Astrocyte of the cerebellum (primary cell): ENCODE measurements at regions not wholly inside any gene's neighbourhood (a gene's known extent, or its start where the extent isn't known, plus 50 kb on each side); places are given as distances from the start of the nearest gene placed in this dataset.

Source experiments
- DNase-seq: peaks from one replicate; pipeline ENCODE4 v3.0.0-alpha.2; 2011; ENCODE audit warnings: low read depth
- H3K4me3 ChIP-seq: 2 replicates; pipeline ENCODE4 v1.5.1; 2011; ENCODE audit warnings: mild to moderate bottlenecking, low read depth, low read length, moderate library complexity
- in situ Hi-C: cut with HindIII; loops from 2 replicates; pipeline ENCODE4 v1.10.0; 2017; ENCODE audit warnings: low sequenced_read_pairs
- TF ChIP-seq, protein P1 (sequence below): IDR thresholded peaks from 2 replicates; pipeline ENCODE4 v1.5.1; 2012; ENCODE audit warnings: low read length, low read depth, moderate library complexity, mild to moderate bottlenecking; ENCODE audit errors: missing control alignments

- in situ Hi-C loops = no loop called here
- no peak overlapping the region for H3K4me3 ChIP-seq
- TF ChIP-seq, protein P1, sequence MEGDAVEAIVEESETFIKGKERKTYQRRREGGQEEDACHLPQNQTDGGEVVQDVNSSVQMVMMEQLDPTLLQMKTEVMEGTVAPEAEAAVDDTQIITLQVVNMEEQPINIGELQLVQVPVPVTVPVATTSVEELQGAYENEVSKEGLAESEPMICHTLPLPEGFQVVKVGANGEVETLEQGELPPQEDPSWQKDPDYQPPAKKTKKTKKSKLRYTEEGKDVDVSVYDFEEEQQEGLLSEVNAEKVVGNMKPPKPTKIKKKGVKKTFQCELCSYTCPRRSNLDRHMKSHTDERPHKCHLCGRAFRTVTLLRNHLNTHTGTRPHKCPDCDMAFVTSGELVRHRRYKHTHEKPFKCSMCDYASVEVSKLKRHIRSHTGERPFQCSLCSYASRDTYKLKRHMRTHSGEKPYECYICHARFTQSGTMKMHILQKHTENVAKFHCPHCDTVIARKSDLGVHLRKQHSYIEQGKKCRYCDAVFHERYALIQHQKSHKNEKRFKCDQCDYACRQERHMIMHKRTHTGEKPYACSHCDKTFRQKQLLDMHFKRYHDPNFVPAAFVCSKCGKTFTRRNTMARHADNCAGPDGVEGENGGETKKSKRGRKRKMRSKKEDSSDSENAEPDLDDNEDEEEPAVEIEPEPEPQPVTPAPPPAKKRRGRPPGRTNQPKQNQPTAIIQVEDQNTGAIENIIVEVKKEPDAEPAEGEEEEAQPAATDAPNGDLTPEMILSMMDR = no peak
- DNase-seq = no peak
Measured at GRCh38 chr1:195569934-195570333, 1038.3 kb downstream of the KCNT2 start.

GRCh38 chr1:195568389-195568788, 1039.9 kb downstream of the KCNT2 start:
- no peak overlapping the region for H3K4me3 ChIP-seq
- no peak for DNase-seq
- TF ChIP-seq, protein P1 = no peak
- in situ Hi-C loops = no loop called here

DNA sequence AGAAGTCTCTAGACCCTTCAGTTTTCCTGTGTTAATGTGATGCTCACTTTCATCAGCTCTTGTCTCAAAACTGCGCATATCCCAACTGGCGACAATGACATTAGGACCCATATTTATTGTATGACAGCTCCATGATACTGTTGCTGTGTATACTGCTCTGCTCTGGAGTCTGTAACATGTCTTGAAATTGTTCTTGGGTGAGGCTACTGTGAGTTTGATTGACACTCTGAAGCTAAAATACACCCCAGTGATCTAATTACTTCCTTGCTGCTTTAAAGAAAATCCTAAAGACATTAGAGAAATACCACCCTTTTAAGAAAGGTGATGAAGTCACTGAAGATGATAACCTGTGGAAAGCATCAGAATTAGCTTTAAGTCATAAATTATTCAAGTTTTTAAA, 1046.2 kb downstream of the KCNT2 start:
- in situ Hi-C loops = no loop called here
- TF ChIP-seq, protein P1 = no peak
- DNase-seq = no peak
- H3K4me3 ChIP-seq = no peak overlapping the region

DNA sequence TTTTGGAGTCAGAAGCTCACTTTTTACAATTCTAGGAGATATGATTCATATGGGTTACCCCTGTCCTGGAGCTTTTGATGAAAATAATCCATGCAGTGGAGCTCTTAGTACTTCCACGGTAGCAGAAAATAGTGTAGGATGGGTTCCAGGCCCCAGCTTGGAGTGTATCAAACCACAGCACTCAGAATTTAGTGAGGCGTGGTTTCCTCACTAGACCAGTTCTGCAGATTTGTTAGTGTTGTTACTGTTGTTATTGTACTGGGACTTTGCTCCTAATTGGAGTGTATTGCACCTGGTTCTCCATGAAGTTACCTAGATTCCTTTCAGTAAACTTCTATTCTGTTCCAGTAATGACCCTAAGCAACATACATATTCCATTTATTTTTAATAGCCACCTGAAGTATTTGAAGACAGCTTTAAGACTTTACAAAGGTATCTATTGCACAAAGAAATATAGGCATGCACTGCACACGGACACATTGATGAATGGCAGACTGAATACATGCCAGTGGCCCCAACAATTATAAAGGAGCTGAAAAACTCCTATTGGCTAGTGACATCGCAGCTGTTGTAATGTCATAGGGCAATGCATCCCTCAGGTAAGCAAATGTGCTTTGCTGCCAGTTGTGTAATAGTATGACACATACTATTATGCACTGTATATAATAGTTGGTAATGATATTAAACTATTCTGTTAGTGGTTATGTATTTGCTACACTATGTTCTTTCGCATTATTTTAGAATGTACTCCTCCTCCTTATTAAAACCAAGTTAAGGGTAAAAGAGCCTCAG, 1058.0 kb downstream of the KCNT2 start:
- no peak for DNase-seq
- no peak overlapping the region for H3K4me3 ChIP-seq
- TF ChIP-seq, protein P1 = no peak
- in situ Hi-C loops = no loop called here

DNA sequence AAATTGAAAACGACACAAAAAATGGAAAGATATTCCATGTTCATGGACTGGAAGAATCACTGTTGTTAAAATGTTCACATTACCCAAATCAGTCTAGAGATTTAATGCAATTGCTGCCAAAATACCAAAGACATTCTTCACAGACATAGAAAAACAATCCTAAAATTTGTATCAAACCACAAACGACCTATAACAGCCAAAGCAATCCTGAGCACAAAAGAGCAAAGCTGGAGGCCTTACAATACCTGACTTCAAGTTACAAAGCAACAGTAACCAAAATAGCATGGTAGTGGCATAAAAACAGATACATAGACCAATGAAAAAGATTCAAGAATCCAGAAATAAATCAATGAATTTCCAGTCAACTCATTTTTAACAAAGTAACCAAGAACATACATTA, 1077.3 kb downstream of the KCNT2 start:
- in situ Hi-C loops = no loop called here
- peak; percentile 75 for DNase-seq
- TF ChIP-seq, protein P1 = no peak
- no peak overlapping the region for H3K4me3 ChIP-seq

- H3K4me3 ChIP-seq = no peak overlapping the region
- TF ChIP-seq, protein P1 = no peak
- in situ Hi-C loops = no loop called here
- DNase-seq = no peak
Measured at GRCh38 chr1:195529881-195530280, 1078.4 kb downstream of the KCNT2 start.
